Spinal cord (tissue), 9 donors: ENCODE measurements at regions not wholly inside any gene's neighbourhood (a gene's known extent, or its start where the extent isn't known, plus 50 kb on each side); places are given as distances from the start of the nearest gene placed in this dataset.
"Not testable (repeated sequence)": the region's sequence is repeated elsewhere in the genome, so short reads cannot be mapped to it uniquely, and the experiment has no call there.

Experiments used
- DNase-seq, 6 donors: peaks; one replicate each; pipeline versions ENCODE4 v3.0.0 to v3.0.0-alpha.2; 2013 to 2015; ENCODE audit warnings: low spot score in 6 of 6, low read depth in 4 of 6
- H3K27ac ChIP-seq: one replicate; pipeline ENCODE4 v1.5.1; 2013; ENCODE audit warnings: low read depth, low read length, control low read depth
- H3K27me3 ChIP-seq: one replicate; pipeline ENCODE4 v1.6.1; 2013; ENCODE audit warnings: low read length; ENCODE audit not compliant: control insufficient read depth, insufficient read depth
- H3K36me3 ChIP-seq: one replicate; pipeline ENCODE4 v1.6.1; 2013; ENCODE audit warnings: low read length; ENCODE audit not compliant: control insufficient read depth, insufficient read depth
- H3K4me1 ChIP-seq: one replicate; pipeline ENCODE4 v1.6.1; 2013; ENCODE audit warnings: low read length; ENCODE audit not compliant: control insufficient read depth, insufficient read depth
- H3K4me3 ChIP-seq: one replicate; pipeline ENCODE4 v1.5.1; 2013; ENCODE audit warnings: low read depth, low read length, control low read depth
- H3K9me3 ChIP-seq: one replicate; pipeline ENCODE4 v1.6.1; 2013; ENCODE audit warnings: low read length; ENCODE audit not compliant: control insufficient read depth, insufficient read depth
- WGBS: methylation state at CpG from one replicate; pipeline ENCODE4 v1.1.5; 2013; ENCODE audit warnings: missing lambda C conversion rate; ENCODE audit not compliant: insufficient coverage; 5-methylcytosine and 5-hydroxymethylcytosine counted together
- donor health status: healthy.

DNA sequence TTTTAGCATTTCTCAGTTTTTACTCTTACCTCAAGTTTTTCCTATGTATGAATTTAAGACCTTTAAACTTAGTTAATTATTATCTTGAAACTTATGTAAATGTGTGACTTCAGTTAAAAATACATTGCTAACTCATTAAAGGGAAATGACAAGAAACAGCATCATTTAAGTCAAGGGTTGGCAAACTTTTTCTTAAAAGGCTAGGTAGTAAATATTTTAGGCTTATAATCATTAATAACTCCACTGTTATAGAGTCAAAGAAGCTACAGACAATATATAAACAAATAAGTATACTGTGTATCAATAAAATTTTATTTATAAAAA, 259.7 kb upstream of the RBMS1 start:
- Histone ChIP-seq H3K27me3 (no peaks in the 10 kb centered on the region), H3K27ac (no peak overlapping the region), H3K9me3 (peaks cover 10% of the 10 kb centered on the region), H3K36me3 (no peaks in the 10 kb centered on the region), H3K4me1 (no peaks in the 10 kb centered on the region), H3K4me3 (no peak overlapping the region)
- DNase-seq, result no peak

DNA sequence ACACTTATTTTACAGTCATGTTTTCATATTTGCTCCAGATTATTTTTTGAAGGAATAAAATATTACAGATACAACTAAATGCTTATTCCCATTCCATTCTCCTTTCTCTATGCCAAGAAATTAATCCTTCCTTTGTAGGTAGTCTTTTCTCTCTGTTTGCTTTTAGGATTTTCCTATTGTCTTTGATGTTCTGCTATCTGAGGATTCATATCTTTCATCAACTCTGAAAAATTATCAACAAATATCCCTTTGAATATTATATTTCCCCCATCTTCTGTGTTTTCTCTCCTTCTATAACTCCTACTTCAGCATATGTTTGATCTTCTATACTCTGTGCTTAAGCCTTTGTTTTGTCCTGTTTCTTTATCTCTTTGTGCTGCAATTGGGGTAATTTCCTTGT, 260.4 kb upstream of the RBMS1 start:
- no peak for DNase-seq
- peaks cover 10% of the 10 kb centered on the region for H3K9me3 ChIP-seq

DNA sequence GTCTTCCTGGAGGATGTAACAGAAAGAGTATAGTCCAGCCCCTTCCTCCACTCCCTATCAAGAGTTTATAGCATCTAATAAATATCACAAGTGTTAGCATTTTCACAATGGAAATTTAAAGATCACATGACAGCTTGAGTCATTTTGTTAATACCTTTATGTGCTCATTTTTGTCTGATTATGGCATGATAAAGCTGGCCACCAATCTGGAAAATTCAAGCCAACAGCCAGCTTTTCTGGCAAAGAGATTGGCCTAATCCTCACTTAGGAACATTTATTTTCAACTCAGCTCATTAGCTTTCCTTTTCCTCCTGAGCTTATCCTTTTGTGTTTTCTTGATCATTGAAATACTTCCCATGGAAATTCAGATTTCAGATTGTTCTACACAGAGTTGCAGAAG, 262.9 kb upstream of the RBMS1 start:
- peak in 1 of 6 donors; percentile 1 for DNase-seq
- no peak overlapping the region for H3K27ac ChIP-seq
- no peak overlapping the region for H3K4me3 ChIP-seq
- H3K9me3 ChIP-seq, result peaks cover 10% of the 10 kb centered on the region
- no peaks in the 10 kb centered on the region for H3K27me3 ChIP-seq
- no peaks in the 10 kb centered on the region for H3K4me1 ChIP-seq
- H3K36me3 ChIP-seq, result no peaks in the 10 kb centered on the region

More for the DNA sequence above, 260.4 kb upstream of the RBMS1 start:
- no peaks in the 10 kb centered on the region for H3K4me1 ChIP-seq
- no peak overlapping the region for H3K27ac ChIP-seq
- H3K27me3 ChIP-seq, result no peaks in the 10 kb centered on the region
- H3K4me3 ChIP-seq, result no peak overlapping the region
- H3K36me3 ChIP-seq, result no peaks in the 10 kb centered on the region

DNA sequence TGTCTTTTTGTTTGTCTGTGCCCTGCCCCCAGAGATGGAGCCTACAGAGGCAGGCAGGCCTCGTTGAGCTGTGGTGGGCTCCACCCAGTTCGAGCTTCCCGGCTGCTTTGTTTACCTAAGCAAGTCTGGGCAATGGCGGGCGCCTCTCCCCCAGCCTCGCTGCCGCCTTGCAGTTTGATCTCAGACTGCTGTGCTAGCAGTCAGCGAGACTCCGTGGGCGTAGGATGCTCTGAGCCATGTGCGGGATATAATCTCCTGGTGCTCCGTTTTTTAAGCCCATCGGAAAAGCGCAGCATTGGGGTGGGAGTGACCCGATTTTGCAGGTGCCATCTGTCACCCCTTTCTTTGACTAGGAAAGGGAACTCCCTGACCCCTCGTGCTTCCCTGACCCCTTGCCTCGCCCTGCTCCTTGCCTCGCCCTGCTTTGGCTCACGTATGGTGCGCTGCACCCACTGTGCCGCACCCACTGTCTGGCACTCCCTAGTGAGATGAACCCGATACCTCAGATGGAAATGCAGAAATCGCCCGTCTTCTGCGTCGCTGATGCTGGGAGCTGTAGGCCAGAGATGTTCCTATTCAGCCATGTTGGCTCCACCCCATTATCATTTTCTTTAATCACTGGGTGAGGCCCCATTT, 269.0 kb upstream of the RBMS1 start:
- not testable (repeated sequence) for H3K4me3 ChIP-seq, H3K4me1 ChIP-seq, H3K27me3 ChIP-seq, H3K27ac ChIP-seq, H3K9me3 ChIP-seq, DNase-seq, H3K36me3 ChIP-seq
- 94% methylated on average over 25 of the region's 26 CpGs for WGBS

DNA sequence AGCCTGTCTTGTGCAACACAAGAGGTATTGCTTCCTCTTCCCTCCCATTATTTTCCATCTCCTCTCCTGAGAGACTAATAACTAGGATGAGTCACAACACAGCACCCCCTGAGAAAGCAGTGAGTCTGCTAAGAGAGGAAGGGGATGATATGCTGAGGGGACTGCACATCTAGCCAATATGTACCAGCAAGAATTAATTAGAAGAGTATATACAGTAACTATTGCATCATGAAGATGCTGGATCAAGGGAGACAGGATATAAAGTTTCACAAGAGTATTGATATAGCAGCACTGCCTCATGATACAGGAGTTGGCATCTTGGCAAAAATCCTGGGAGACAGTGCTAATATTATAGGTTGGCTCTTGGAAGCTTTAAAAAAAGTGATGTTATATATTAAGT, 289.9 kb upstream of the RBMS1 start:
- Histone ChIP-seq H3K4me3 (no peak overlapping the region), H3K9me3 (peaks cover 4% of the 10 kb centered on the region), H3K4me1 (no peaks in the 10 kb centered on the region), H3K36me3 (no peaks in the 10 kb centered on the region), H3K27ac (no peak overlapping the region), H3K27me3 (no peaks in the 10 kb centered on the region)
- no peak for DNase-seq

DNA sequence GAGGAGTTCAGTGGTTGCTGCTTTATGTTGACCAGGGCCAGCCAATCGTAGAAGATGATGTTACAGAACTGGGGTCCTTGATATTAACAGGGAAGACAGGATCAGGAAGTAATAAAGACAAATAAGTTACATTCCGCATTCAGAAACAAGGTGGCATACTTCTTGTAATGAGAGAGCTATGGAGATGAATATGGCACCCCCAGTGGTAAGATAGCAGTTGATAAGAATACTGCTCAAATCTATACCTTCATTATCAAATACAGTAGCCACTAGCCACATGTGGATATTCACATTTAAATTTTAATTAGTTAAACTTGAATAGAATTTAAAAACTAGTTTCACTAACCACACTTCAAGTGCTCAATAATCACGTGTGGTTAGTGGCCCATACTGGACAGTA, 290.4 kb upstream of the RBMS1 start:
- 78% methylated on average over 1 of the region's 3 CpGs for WGBS
- H3K27ac ChIP-seq, result no peak overlapping the region
- H3K4me3 ChIP-seq, result no peak overlapping the region
- no peaks in the 10 kb centered on the region for H3K9me3 ChIP-seq
- no peak for DNase-seq
- H3K27me3 ChIP-seq, result no peaks in the 10 kb centered on the region
- no peaks in the 10 kb centered on the region for H3K36me3 ChIP-seq
- H3K4me1 ChIP-seq, result no peaks in the 10 kb centered on the region

DNA sequence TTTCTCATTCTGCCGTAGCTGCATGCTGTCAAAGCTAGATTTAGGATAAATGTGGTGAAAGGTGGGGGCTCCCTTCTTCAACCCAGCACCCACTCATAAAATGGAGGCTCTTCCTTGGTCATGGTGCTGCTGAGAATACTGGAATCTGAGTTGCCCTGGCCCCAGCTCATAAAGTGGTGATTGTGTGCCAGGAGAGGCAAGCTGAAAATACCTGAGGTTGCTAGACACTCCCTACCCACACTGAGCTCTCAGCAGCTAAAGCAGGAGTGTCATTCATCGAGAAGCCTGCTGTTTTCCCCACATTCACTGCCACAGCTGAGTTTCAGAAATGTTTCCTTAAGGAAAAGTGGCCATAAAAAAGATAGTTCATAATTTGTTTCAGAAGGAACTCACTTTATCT, 297.1 kb upstream of the RBMS1 start:
- no peaks in the 10 kb centered on the region for H3K27me3 ChIP-seq
- no peaks in the 10 kb centered on the region for H3K36me3 ChIP-seq
- no peak for DNase-seq
- 80% methylated on average over 1 of the region's 2 CpGs for WGBS
- H3K27ac ChIP-seq, result no peak overlapping the region
- no peak overlapping the region for H3K4me3 ChIP-seq
- H3K4me1 ChIP-seq, result no peaks in the 10 kb centered on the region
- no peaks in the 10 kb centered on the region for H3K9me3 ChIP-seq

DNA sequence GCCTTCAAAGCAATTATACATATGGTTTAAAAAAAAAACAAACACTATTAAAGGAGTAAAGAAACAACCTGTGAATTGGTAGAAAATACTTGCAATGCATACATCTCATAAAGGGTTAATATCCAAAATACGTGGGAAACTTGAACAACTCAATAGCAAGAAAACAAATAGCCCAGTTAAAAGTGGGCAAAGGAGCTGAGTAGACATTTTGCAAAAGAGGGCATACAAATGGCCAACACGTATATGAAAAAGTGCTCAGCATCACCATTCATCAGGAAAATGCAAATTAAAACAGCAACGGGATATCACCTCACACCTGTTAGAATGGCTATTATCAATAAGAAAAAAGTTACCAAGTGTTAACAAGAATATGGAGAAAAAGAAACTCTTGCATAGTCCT, 298.3 kb upstream of the RBMS1 start:
- Histone ChIP-seq H3K4me1 (no peaks in the 10 kb centered on the region), H3K36me3 (no peaks in the 10 kb centered on the region), H3K4me3 (no peak overlapping the region), H3K27ac (no peak overlapping the region), H3K9me3 (no peaks in the 10 kb centered on the region), H3K27me3 (no peaks in the 10 kb centered on the region)
- WGBS, result no CpG with 5 or more reads among the region's 3 CpGs
- no peak for DNase-seq

DNA sequence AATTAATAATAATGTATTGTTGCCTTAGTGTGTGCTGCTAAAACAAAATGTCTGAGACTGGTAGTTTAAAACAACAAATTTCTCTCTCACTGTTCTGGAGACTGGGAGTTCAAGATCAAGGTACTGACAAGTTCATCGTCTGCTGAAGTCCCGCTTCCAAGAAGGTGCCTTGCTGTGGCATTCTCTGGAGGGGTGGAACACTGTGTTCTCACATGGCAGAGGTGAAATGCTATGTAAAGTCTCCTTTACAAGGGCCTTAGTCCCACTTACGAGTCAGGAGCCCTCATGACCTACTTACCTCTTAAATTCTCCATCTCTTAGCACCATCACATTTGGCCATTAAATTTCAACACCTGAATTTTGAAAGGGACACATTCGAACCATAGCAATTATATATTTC, 299.2 kb upstream of the RBMS1 start:
- no CpG with 5 or more reads among the region's 4 CpGs for WGBS
- H3K9me3 ChIP-seq, result no peaks in the 10 kb centered on the region
- no peak overlapping the region for H3K4me3 ChIP-seq
- H3K36me3 ChIP-seq, result no peaks in the 10 kb centered on the region
- H3K27ac ChIP-seq, result no peak overlapping the region
- H3K4me1 ChIP-seq, result no peaks in the 10 kb centered on the region
- H3K27me3 ChIP-seq, result no peaks in the 10 kb centered on the region
- DNase-seq, result no peak

DNA sequence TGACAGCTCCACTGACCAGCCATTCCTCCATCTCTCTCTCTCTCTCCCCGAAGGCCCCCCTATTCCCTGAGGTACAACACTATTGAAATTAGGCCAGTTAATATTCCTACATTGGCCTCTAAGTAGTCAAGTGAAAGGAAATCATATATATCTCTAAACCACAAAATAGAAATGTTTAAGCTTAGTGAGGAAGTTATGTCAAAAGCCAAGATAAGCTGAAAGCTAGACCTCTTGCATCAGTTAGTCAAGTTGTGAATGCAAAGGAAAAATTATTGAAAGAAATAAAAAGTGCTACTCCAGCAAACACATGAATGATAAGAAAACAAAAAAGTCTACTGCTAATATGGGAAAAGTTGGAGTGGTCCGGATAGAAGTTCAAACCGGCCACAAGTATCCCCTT, 301.3 kb upstream of the RBMS1 start:
- H3K27ac ChIP-seq, result no peak overlapping the region
- no peak overlapping the region for H3K4me3 ChIP-seq
- no CpG with 5 or more reads among the region's 3 CpGs for whole genome bisulfite sequencing
- H3K36me3 ChIP-seq, result no peaks in the 10 kb centered on the region
- H3K27me3 ChIP-seq, result no peaks in the 10 kb centered on the region
- H3K4me1 ChIP-seq, result no peaks in the 10 kb centered on the region
- H3K9me3 ChIP-seq, result no peaks in the 10 kb centered on the region
- no peak for DNase-seq

DNA sequence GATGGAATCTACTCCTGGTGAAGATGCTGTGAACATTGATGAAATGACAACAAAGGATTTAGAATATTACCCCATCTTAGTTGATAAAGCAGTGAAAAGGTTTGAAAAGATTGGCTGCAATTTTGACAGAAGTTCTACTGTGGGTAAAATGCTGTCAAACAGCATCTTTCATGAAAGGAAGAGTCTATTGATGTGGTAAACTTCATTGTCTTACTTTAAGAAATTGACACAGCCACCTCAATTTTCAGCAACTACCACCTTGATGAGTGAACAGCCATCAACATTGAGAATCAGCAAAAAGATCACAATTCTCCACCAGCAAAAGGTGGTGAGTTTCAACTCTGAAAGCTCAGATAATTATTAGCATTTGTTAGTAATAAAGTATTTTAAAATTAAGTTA, 310.3 kb upstream of the RBMS1 start:
- Histone ChIP-seq H3K27ac (no peak overlapping the region), H3K4me3 (no peak overlapping the region), H3K36me3 (no peaks in the 10 kb centered on the region), H3K27me3 (no peaks in the 10 kb centered on the region), H3K9me3 (no peaks in the 10 kb centered on the region), H3K4me1 (no peaks in the 10 kb centered on the region)
- no peak for DNase-seq
